ENCODE measurements at regions not wholly inside any gene's neighbourhood (a gene's known extent, or its start where the extent isn't known, plus 50 kb on each side); places are given as distances from the start of the nearest gene placed in this dataset.

DNA sequence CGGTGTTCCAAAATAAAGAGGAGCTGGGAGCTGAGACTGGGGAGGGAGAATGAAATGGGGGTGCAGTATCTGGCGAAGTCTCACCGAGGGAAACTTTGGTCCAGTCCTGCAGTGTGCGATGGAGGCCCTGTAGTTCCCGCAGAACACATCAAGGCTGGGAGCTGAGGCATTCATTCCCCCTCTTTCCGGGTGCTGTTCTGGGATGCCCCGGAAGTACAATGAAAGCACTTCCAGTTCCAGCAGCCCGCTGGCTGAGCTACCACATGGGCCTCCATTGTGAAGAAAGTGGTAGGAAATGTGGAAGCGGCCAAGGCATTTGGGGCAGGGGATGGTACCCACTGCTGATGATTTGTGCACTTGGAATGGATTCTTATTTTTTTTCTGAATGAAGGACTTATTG lies 560.7 kb downstream of the GLRX3 start:
- H3K27me3 ChIP-seq (ENCODE audit: control insufficient read depth, extremely low read depth, insufficient read depth, low read length): no peaks in the 10 kb centered on the region
- H3K4me1 ChIP-seq (ENCODE audit: control insufficient read depth, extremely low read depth, insufficient read depth, low read length): no peaks in the 10 kb centered on the region
- no peaks in the 10 kb centered on the region for H3K36me3 ChIP-seq (ENCODE audit: control insufficient read depth in 2 of 2, extremely low read depth in 1 of 2, insufficient read depth in 2 of 2, low read length in 2 of 2)
- FAIRE-seq (no peak), DNase-seq (ENCODE audit: low read depth, low spot score) (no peak)
- no peaks in the 10 kb centered on the region for H4K20me1 ChIP-seq (ENCODE audit: control insufficient read depth, extremely low read depth, insufficient read depth, low read length)
- H3K27ac ChIP-seq (ENCODE audit: control insufficient read depth, insufficient read depth, low read length): no peak overlapping the region
- H3K9me3 ChIP-seq (ENCODE audit: control insufficient read depth, low read depth, low read length): peaks cover 4% of the 10 kb centered on the region
- H3K79me2 ChIP-seq (ENCODE audit: control insufficient read depth, insufficient read depth, low read length): no peaks in the 10 kb centered on the region
- H3K9ac ChIP-seq (ENCODE audit: control insufficient read depth, extremely low read depth, insufficient read depth, low read length): no peak overlapping the region
- dilution Hi-C loops (cut with MboI; ENCODE audit: extremely low pct_ligation_motif_present, low sequenced_read_pairs): no loop called here
- TF ChIP-seq EZH2 (IDR thresholded peaks at IDR 0.05; ENCODE audit: low read length): no peak
- TF ChIP-seq, protein P1, sequence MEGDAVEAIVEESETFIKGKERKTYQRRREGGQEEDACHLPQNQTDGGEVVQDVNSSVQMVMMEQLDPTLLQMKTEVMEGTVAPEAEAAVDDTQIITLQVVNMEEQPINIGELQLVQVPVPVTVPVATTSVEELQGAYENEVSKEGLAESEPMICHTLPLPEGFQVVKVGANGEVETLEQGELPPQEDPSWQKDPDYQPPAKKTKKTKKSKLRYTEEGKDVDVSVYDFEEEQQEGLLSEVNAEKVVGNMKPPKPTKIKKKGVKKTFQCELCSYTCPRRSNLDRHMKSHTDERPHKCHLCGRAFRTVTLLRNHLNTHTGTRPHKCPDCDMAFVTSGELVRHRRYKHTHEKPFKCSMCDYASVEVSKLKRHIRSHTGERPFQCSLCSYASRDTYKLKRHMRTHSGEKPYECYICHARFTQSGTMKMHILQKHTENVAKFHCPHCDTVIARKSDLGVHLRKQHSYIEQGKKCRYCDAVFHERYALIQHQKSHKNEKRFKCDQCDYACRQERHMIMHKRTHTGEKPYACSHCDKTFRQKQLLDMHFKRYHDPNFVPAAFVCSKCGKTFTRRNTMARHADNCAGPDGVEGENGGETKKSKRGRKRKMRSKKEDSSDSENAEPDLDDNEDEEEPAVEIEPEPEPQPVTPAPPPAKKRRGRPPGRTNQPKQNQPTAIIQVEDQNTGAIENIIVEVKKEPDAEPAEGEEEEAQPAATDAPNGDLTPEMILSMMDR (optimal IDR thresholded peaks at IDR 0.05 in 1 of 3, IDR thresholded peaks at IDR 0.05 in 1 of 3, conservative IDR thresholded peaks at IDR 0.05 in 1 of 3; ENCODE audit: extremely low read depth in 1 of 3, insufficient read depth in 2 of 3, low read length in 3 of 3): no peak
- no peaks in the 10 kb centered on the region for H3K9me1 ChIP-seq (ENCODE audit: control insufficient read depth, extremely low read depth, insufficient read depth, low read length)
- H3K4me3 ChIP-seq (ENCODE audit: control insufficient read depth in 2 of 3, extremely low read depth in 1 of 3, insufficient read depth in 2 of 3, low read depth in 1 of 3, low read length in 3 of 3): no peak overlapping the region
- H2AFZ ChIP-seq (ENCODE audit: control insufficient read depth, low read length): no peak overlapping the region
- no peak overlapping the region for H3K4me2 ChIP-seq (ENCODE audit: control insufficient read depth, extremely low read depth, insufficient read depth, low read depth, low read length)

DNA sequence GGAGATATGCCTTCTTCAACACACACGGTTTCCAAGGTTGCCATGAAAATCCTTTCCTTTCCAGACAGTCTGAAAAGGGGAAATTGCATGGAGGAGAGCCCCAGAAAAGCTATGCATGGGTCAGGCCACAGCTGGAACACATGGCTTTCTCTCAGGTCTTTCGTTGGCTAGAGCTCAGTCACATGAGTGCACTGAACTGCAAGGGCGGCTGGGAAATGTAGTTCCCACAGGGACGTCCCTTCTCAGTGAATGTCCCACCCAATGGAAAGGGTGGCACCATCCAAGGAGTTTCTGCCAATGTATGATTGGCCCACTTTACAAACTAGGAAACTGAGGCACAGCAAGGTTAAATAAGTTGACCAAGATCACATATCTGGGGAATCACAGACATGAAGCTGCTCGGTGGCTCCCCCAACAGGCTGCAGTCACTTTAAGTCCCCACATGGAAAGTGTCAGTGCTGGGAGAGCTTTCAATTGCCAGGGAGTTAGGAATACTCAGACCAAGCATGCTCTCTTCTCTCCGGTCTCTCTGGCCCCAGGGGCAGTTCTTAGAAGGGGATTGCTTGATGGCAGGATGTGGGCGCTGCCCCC lies 571.3 kb downstream of the GLRX3 start:
- Histone ChIP-seq H3K9ac (ENCODE audit: control insufficient read depth, extremely low read depth, insufficient read depth, low read length) (no peak overlapping the region), H3K27ac (ENCODE audit: control insufficient read depth, insufficient read depth, low read length) (no peak overlapping the region), H3K27me3 (ENCODE audit: control insufficient read depth, extremely low read depth, insufficient read depth, low read length) (no peaks in the 10 kb centered on the region), H3K4me3 (ENCODE audit: control insufficient read depth in 2 of 3, extremely low read depth in 1 of 3, insufficient read depth in 2 of 3, low read depth in 1 of 3, low read length in 3 of 3) (no peak overlapping the region), H3K36me3 (ENCODE audit: control insufficient read depth in 2 of 2, extremely low read depth in 1 of 2, insufficient read depth in 2 of 2, low read length in 2 of 2) (no peaks in the 10 kb centered on the region), H3K4me1 (ENCODE audit: control insufficient read depth, extremely low read depth, insufficient read depth, low read length) (no peaks in the 10 kb centered on the region), H3K9me1 (ENCODE audit: control insufficient read depth, extremely low read depth, insufficient read depth, low read length) (no peaks in the 10 kb centered on the region), H3K4me2 (ENCODE audit: control insufficient read depth, extremely low read depth, insufficient read depth, low read depth, low read length) (no peak overlapping the region), H3K9me3 (ENCODE audit: control insufficient read depth, low read depth, low read length) (peaks cover 15% of the 10 kb centered on the region), H3K79me2 (ENCODE audit: control insufficient read depth, insufficient read depth, low read length) (no peaks in the 10 kb centered on the region), H2AFZ (ENCODE audit: control insufficient read depth, low read length) (no peak overlapping the region), H4K20me1 (ENCODE audit: control insufficient read depth, extremely low read depth, insufficient read depth, low read length) (no peaks in the 10 kb centered on the region)
- TF ChIP-seq EZH2 (IDR thresholded peaks at IDR 0.05; ENCODE audit: low read length): no peak
- TF ChIP-seq, protein P1 (optimal IDR thresholded peaks at IDR 0.05 in 1 of 3, IDR thresholded peaks at IDR 0.05 in 1 of 3, conservative IDR thresholded peaks at IDR 0.05 in 1 of 3; ENCODE audit: extremely low read depth in 1 of 3, insufficient read depth in 2 of 3, low read length in 3 of 3): no peak
- DNase-seq (ENCODE audit: low read depth, low spot score) (no peak), FAIRE-seq (no peak)
- dilution Hi-C loops (cut with MboI; ENCODE audit: extremely low pct_ligation_motif_present, low sequenced_read_pairs): no loop called here
